ENCODE measurements at regions not wholly inside any gene's neighbourhood (a gene's known extent, or its start where the extent isn't known, plus 50 kb on each side); places are given as distances from the start of the nearest gene placed in this dataset.

- TF ChIP-seq CTCF (IDR thresholded peaks at IDR 0.05 in 8 of 11, conservative IDR thresholded peaks at IDR 0.05 in 3 of 11) (no peak), POLR2AphosphoS5 (IDR thresholded peaks at IDR 0.05) (no peak), POLR2A (IDR thresholded peaks at IDR 0.05) (no peak)
Measured at GRCh38 chr4:11230866-11231265, 197.8 kb downstream of the HS3ST1 start.
